GM13976 (cell line): ENCODE measurements at regions not wholly inside any gene's neighbourhood (a gene's known extent, or its start where the extent isn't known, plus 50 kb on each side); places are given as distances from the start of the nearest gene placed in this dataset.

Source experiments
- DNase-seq: peaks from one replicate; pipeline ENCODE4 v3.0.0; 2012; ENCODE audit warnings: low spot score
- CTCF ChIP-seq: IDR thresholded peaks from 2 replicates; pipeline ENCODE4 v1.5.1; 2012; ENCODE audit warnings: borderline replicate concordance, mild to moderate bottlenecking; ENCODE audit not compliant: insufficient read depth; ENCODE audit errors: extremely low read depth, missing control alignments, control extremely low read depth
- in situ Hi-C: fragments of 300-500 bp; cut with MboI; formaldehyde crosslinking; loops from one replicate; pipeline ENCODE4 v1.12.0; 2022; ENCODE audit warnings: low sequenced_read_pairs, mixed read lengths, inconsistent platforms; ENCODE audit not compliant: unreplicated experiment

GRCh38 chr5:2660315-2660714, 91.2 kb downstream of the IRX2 start:
- DNase-seq = no peak
- no peak for TF ChIP-seq CTCF
- in situ Hi-C loops = no loop called here

DNA sequence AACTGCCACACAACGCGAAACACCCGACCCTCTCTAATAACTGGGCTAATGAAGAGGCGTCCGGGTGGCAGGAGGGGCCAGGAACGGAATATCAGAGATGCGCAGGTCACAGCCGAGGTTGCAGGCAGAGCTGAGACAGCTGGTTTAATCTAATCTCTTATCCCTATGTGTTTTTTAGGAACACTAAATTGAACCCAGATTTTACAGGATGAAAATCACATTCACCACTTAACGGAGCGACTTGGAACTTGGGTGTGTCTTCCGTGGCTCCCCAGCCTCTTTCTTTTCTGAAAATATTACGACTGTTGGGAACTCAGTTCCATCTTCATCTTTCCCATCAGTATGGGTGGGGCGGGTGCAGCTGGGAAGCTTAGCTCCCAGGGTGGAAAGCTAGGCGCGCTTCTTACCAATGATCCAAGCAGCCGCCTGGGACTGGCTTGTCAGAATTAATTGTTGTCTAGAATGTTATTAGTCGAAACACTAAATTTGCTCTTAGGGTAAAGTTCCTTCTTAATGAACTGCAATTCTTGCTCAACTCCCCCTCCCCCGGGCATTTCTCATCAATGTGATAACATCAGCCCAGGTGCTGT, 92.5 kb downstream of the IRX2 start:
- no peak for DNase-seq
- in situ Hi-C loops = no loop called here
- TF ChIP-seq CTCF = no peak

DNA sequence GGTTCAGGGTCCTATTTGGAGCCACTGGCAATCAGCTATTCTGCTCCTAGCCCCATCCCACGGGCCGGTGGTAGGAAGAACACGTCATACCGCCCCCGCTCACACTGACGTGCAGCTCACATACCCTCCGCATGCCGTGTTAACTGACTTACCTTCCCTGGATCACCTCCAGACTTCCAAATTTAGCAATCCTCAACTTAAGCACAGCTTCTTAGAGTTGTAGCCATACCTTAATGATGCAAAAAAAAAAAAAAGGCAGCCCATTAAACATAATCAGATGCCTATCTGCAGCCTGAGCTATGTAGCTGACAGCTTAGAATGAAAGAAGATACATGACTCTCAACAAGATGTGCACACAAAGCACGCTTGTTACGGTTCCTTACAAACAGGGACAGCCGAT, 93.0 kb downstream of the IRX2 start:
- in situ Hi-C loops = no loop called here
- no peak for TF ChIP-seq CTCF
- DNase-seq = no peak

DNA sequence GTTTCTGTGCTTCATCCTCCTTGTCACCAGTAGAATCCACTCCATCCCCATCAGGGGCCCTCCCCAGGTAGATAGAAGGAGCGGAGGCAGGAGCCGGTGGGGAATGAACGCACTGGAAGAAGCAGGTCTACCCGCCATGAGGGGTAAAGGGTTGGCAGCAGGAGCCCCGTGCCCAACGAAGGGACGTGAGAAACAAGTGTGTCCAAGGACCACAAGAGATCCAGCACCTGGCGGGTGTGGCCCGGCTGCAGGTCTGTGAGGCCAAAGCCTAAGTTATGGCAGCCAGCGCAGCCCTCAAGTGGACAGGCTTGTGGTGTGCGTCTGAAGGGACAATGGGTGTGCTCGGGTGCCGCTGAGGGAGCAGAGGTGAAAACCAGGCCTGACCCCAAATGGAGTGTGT, 94.3 kb downstream of the IRX2 start:
- DNase-seq = no peak
- in situ Hi-C loops = no loop called here
- TF ChIP-seq CTCF = no peak

- in situ Hi-C loops = no loop called here
- no peak for DNase-seq
- TF ChIP-seq CTCF = no peak
These were observed 95.3 kb downstream of the IRX2 start for GRCh38 chr5:2656206-2656605.

- in situ Hi-C loops = no loop called here
- TF ChIP-seq CTCF = no peak
These were observed 97.5 kb downstream of the IRX2 start for GRCh38 chr5:2653991-2654390.

DNA sequence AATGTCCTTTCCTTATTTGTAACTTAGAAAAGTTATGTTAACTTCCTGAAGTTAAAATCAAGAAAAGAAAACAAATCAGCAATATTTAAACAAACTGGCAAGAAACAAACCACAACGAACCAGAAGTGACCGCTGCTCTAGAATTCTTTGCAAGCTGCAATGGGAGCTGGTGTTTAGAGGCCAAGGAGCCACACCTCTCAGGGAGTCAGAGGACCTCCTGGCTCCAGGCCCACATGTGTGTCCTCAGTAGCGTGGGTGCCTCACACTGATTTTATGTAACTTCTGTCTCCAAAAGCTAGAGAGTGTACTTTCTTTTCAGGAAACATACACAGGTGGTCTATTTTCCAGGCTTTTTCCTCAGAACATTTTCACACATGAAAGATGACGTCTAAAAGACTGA, 100.4 kb downstream of the IRX2 start:
- in situ Hi-C loops = no loop called here
- TF ChIP-seq CTCF = no peak
- no peak for DNase-seq

More at GRCh38 chr5:2653991-2654390, 97.5 kb downstream of the IRX2 start:
- no peak for DNase-seq
